Dendritic cell treated with granulocyte-macrophage colony-stimulating factor and Interleukin-4, amounts not matched to agents 40 ng/mL and 50 ng/mL, for 4 days (primary cell): ENCODE measurements at regions not wholly inside any gene's neighbourhood (a gene's known extent, or its start where the extent isn't known, plus 50 kb on each side); places are given as distances from the start of the nearest gene placed in this dataset.
"Not testable (repeated sequence)": the region's sequence is repeated elsewhere in the genome, so short reads cannot be mapped to it uniquely, and the experiment has no call there.

Experiments used
- H3K27ac Mint-ChIP-seq: one replicate; pipeline ENCODE4 v1.8.0; 2022; ENCODE audit warnings: mild to moderate bottlenecking, mixed read lengths
- H3K27me3 Mint-ChIP-seq: one replicate; pipeline ENCODE4 v1.8.0; 2022; ENCODE audit warnings: mild to moderate bottlenecking, mixed read lengths
- H3K36me3 Mint-ChIP-seq: one replicate; pipeline ENCODE4 v1.8.0; 2022; ENCODE audit warnings: low read depth, mixed read lengths
- H3K4me1 Mint-ChIP-seq: one replicate; pipeline ENCODE4 v1.8.0; 2022; ENCODE audit warnings: low read depth, mixed read lengths
- H3K4me3 Mint-ChIP-seq: one replicate; pipeline ENCODE4 v1.8.0; 2022; ENCODE audit warnings: mild to moderate bottlenecking, moderate library complexity, mixed read lengths
- H3K9me3 Mint-ChIP-seq: one replicate; pipeline ENCODE4 v1.8.0; 2022; ENCODE audit warnings: mixed read lengths
- intact Hi-C: fragments of 100-400 bp; cut with micrococcal nuclease; formaldehyde crosslinking; loops from one replicate; pipeline ENCODE4 v1.15.0; 2022

DNA sequence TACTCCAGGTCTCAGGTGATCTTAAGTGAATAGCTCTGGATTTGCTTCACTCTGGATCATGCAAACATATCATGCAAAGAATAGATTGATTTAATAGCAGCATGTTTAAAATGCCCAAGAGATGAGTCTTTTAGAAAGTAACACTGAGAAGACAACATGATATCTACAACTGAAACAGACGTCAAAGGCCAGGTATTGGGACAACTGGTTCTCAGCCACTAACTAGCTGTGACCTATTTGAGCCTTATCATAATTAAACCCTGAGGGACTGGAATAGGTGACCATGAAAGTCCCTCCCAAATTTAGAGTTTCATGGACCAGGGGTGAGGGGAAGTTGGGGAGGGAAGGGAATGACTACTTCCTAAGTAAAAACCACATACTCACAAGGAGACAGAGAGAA lies 95.7 kb downstream of the NIBAN1 start:
- intact Hi-C loops, result loop anchor here (5.0 kb wide), 1 partner anchor 94 kb away; the partner anchor contains the start of gene NIBAN1
- peaks cover 54% of the 10 kb centered on the region for H3K4me1 Mint-ChIP-seq
- peaks cover 43% of the 10 kb centered on the region for H3K36me3 Mint-ChIP-seq
- H3K27me3 Mint-ChIP-seq, result no peaks in the 10 kb centered on the region
- H3K4me3 Mint-ChIP-seq, result no peak overlapping the region
- no peaks in the 10 kb centered on the region for H3K9me3 Mint-ChIP-seq
- no peak overlapping the region for H3K27ac Mint-ChIP-seq

DNA sequence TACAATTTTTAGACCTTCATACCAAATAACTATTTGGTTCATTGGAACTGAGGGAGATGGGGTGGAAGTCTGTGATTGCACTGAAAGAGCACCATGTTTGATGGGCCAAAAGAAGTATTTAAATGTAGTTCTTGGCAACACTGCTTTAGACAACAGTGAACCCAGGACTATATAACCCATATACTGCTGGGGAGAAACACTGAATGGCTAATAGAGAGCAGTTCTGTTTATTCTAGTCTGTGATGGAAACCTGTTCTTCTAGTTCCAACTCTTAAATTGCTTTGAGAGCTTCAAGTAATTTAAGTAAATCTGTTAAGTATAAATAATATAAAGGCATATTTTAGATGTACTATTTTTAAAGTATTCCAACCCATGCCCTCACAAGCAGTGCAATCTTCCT lies 96.3 kb downstream of the NIBAN1 start:
- no peaks in the 10 kb centered on the region for H3K9me3 Mint-ChIP-seq
- no peak overlapping the region for H3K27ac Mint-ChIP-seq
- intact Hi-C loops, result loop anchor here (5.0 kb wide), 1 partner anchor 94 kb away; the partner anchor contains the start of gene NIBAN1
- peaks cover 44% of the 10 kb centered on the region for H3K36me3 Mint-ChIP-seq
- no peaks in the 10 kb centered on the region for H3K27me3 Mint-ChIP-seq
- H3K4me3 Mint-ChIP-seq, result no peak overlapping the region
- peaks cover 54% of the 10 kb centered on the region for H3K4me1 Mint-ChIP-seq

DNA sequence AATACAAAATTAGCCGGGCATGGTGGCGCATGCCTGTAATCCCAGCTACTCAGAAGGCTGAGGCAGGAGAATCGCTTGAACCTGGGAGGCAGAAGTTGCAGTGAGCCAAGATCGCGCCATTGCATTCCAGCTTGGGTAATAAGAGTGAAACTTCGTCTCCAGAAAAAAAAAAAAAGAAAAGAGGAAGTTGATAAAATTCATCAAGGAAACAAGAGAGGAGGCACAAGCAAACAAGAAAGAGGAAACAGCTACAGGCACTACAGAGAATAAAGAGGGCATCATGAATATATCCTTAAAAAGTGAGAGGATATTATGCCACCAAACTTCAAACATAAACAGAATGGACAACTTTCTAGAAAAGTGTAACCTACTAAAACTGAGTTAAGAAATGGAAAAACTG lies 98.3 kb downstream of the NIBAN1 start:
- not testable (repeated sequence) for H3K9me3 Mint-ChIP-seq, H3K27me3 Mint-ChIP-seq, H3K4me3 Mint-ChIP-seq
- H3K27ac Mint-ChIP-seq, result peak overlapping the region; percentile 65
- peaks cover 54% of the 10 kb centered on the region for H3K4me1 Mint-ChIP-seq
- intact Hi-C loops, result loop anchor here (5.0 kb wide), 1 partner anchor 96 kb away; the partner anchor contains the start of gene NIBAN1
- peaks cover 42% of the 10 kb centered on the region for H3K36me3 Mint-ChIP-seq

- Mint-ChIP-seq H3K9me3 (no peaks in the 10 kb centered on the region), H3K36me3 (peaks cover 36% of the 10 kb centered on the region), H3K27me3 (no peaks in the 10 kb centered on the region), H3K27ac (peak overlapping the region; percentile 65), H3K4me1 (peaks cover 49% of the 10 kb centered on the region), H3K4me3 (no peak overlapping the region)
- intact Hi-C loops, result loop anchor here (1.0 to 5.0 kb wide), 2 partner anchors 8 to 97 kb away; partner anchors contain the start of gene NIBAN1
Measured at GRCh38 chr1:184875218-184875617, 99.1 kb downstream of the NIBAN1 start.

GRCh38 chr1:184870319-184870718 lies 104.0 kb downstream of the NIBAN1 start:
- intact Hi-C loops, result no loop called here
- Mint-ChIP-seq H3K9me3 (no peaks in the 10 kb centered on the region), H3K4me1 (peaks cover 57% of the 10 kb centered on the region), H3K27me3 (no peaks in the 10 kb centered on the region), H3K36me3 (peaks cover 31% of the 10 kb centered on the region), H3K27ac (no peak overlapping the region), H3K4me3 (no peak overlapping the region)

GRCh38 chr1:184867866-184868689 lies 106.2 kb downstream of the NIBAN1 start:
- H3K27ac Mint-ChIP-seq, result peak overlapping the region; percentile 82
- H3K4me3 Mint-ChIP-seq, result peak overlapping the region; percentile 58
- no peaks in the 10 kb centered on the region for H3K9me3 Mint-ChIP-seq
- intact Hi-C loops, result loop anchor here (1.0 kb wide), 1 partner anchor 7 kb away; no protein-coding TSS in a partner anchor
- peaks cover 24% of the 10 kb centered on the region for H3K36me3 Mint-ChIP-seq
- H3K4me1 Mint-ChIP-seq, result peaks cover 48% of the 10 kb centered on the region
- no peaks in the 10 kb centered on the region for H3K27me3 Mint-ChIP-seq

DNA sequence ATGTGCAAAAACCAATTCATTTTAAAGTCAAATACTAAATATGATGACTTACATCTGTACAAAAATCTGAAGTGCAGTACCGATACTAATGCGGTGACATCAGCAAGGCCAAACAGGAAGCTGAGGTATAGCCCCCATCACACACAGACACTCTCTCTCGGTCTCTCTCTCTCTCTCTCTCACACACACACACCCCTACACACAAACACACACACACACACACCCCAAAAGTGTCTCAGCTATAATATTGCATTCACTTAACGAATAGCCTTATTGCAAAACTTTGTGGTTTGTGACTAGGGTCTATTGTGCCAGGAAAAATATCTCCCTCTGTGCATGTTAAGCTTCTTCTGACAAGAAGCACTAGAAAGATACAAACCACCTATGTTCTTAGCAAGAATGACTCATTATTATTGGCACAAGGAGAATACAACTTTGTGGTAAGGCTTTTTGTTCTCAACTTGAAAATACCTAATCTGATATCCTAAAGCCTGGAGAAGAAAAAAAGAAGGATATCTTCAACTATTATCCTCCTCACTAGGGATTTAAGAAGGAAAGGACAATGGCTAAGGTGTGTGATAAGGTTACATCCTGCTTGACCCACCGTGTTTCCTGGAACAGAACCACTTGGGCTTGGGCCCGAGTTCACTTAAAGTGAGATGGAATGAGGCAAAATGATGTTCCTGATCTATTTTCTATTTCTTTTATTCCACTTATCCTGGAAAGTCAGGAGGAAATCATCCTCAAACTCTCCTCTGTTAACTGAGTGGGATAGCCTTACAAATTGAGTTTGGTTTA lies 107.1 kb downstream of the NIBAN1 start:
- Mint-ChIP-seq H3K27ac (peak overlapping the region; percentile 82), H3K4me3 (peak overlapping the region; percentile 58), H3K36me3 (peaks cover 23% of the 10 kb centered on the region), H3K4me1 (peaks cover 40% of the 10 kb centered on the region), H3K27me3 (no peaks in the 10 kb centered on the region), H3K9me3 (no peaks in the 10 kb centered on the region)
- intact Hi-C loops, result loop anchor here (1.0 kb wide), 1 partner anchor 8 kb away; no protein-coding TSS in a partner anchor

- intact Hi-C loops, result no loop called here
- Mint-ChIP-seq H3K36me3 (peaks cover 21% of the 10 kb centered on the region), H3K9me3 (no peaks in the 10 kb centered on the region), H3K27ac (peak overlapping the region; percentile 82), H3K4me3 (no peak overlapping the region), H3K27me3 (no peaks in the 10 kb centered on the region), H3K4me1 (peaks cover 40% of the 10 kb centered on the region)
Measured at GRCh38 chr1:184866586-184866985, 107.7 kb downstream of the NIBAN1 start.

- Mint-ChIP-seq H3K36me3 (peaks cover 21% of the 10 kb centered on the region), H3K27me3 (no peaks in the 10 kb centered on the region), H3K9me3 (no peaks in the 10 kb centered on the region), H3K27ac (no peak overlapping the region), H3K4me1 (peaks cover 40% of the 10 kb centered on the region), H3K4me3 (no peak overlapping the region)
- intact Hi-C loops, result no loop called here
Measured at GRCh38 chr1:184865831-184866230, 108.5 kb downstream of the NIBAN1 start.

DNA sequence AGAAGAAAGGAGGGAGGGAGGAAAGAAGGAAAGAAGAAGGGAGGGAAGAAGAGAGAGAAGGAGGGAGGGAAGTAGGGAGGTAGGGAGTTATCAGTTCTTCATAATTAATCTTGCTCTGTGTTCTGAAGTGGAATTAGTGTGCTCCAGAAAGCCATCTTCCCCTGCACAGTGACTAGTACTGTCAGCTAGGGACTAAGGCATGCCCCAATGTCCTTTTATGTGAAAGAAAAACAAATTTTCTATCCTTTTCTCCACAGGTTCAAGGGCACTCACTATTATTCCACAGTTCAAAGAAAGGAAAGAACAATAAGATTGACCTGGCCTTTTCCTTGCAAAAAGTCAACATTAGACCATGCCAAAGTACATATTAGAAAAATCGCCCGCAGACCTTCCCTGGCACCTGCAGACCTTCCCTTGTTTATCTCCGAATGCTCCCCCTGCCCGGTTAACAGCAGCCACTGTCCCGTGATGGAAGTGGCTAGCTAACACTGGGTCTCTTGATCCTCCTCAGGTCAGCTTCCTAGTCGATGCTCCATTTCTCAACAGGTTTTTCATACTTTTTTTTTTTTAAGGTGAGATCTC lies 107.2 kb upstream of the EDEM3 start:
- Mint-ChIP-seq H3K4me1 (peaks cover 31% of the 10 kb centered on the region), H3K4me3 (no peak overlapping the region), H3K27me3 (no peaks in the 10 kb centered on the region), H3K36me3 (peaks cover 22% of the 10 kb centered on the region), H3K9me3 (no peaks in the 10 kb centered on the region), H3K27ac (no peak overlapping the region)
- intact Hi-C loops, result no loop called here

- no peaks in the 10 kb centered on the region for H3K9me3 Mint-ChIP-seq
- no peaks in the 10 kb centered on the region for H3K27me3 Mint-ChIP-seq
- H3K4me1 Mint-ChIP-seq, result peaks cover 28% of the 10 kb centered on the region
- H3K36me3 Mint-ChIP-seq, result peaks cover 25% of the 10 kb centered on the region
- H3K27ac Mint-ChIP-seq, result no peak overlapping the region
- H3K4me3 Mint-ChIP-seq, result no peak overlapping the region
- intact Hi-C loops, result no loop called here
Measured at GRCh38 chr1:184860985-184861754, 106.5 kb upstream of the EDEM3 start.

GRCh38 chr1:184860535-184860934 lies 105.9 kb upstream of the EDEM3 start:
- intact Hi-C loops, result no loop called here
- H3K9me3 Mint-ChIP-seq, result no peaks in the 10 kb centered on the region
- no peak overlapping the region for H3K27ac Mint-ChIP-seq

GRCh38 chr1:184859381-184860105 lies 104.9 kb upstream of the EDEM3 start:
- Mint-ChIP-seq H3K4me1 (peaks cover 31% of the 10 kb centered on the region), H3K36me3 (peaks cover 20% of the 10 kb centered on the region), H3K4me3 (no peak overlapping the region), H3K9me3 (no peaks in the 10 kb centered on the region), H3K27ac (no peak overlapping the region), H3K27me3 (no peaks in the 10 kb centered on the region)
- intact Hi-C loops, result no loop called here

More at GRCh38 chr1:184860535-184860934, 105.9 kb upstream of the EDEM3 start:
- Mint-ChIP-seq H3K27me3 (no peaks in the 10 kb centered on the region), H3K36me3 (peaks cover 20% of the 10 kb centered on the region), H3K4me1 (peaks cover 23% of the 10 kb centered on the region), H3K4me3 (no peak overlapping the region)
